HG03439 (cell line): ENCODE measurements at regions not wholly inside any gene's neighbourhood (a gene's known extent, or its start where the extent isn't known, plus 50 kb on each side); places are given as distances from the start of the nearest gene placed in this dataset.

Experiments
- ATAC-seq: cut with Tn5 transposase; IDR thresholded peaks from one replicate; pipeline ENCODE4 v1.9.1; 2021; ENCODE audit warnings: mild to moderate bottlenecking, moderate library complexity; ENCODE audit not compliant: unreplicated experiment

- ATAC-seq: no peak
Measured at GRCh38 chr14:71687166-71687831, 244.9 kb upstream of the RGS6 start.

GRCh38 chr14:71688576-71688975 is 243.7 kb upstream of the RGS6 start:
- ATAC-seq: no peak

- ATAC-seq: no peak
Measured at GRCh38 chr14:71690478-71690877, 241.8 kb upstream of the RGS6 start.

- no peak for ATAC-seq
Measured at GRCh38 chr14:71692496-71692895, 239.7 kb upstream of the RGS6 start.

GRCh38 chr14:71693381-71693780 is 238.8 kb upstream of the RGS6 start:
- no peak for ATAC-seq

- ATAC-seq: no peak
Measured at GRCh38 chr14:71694591-71695530, 237.4 kb upstream of the RGS6 start.

GRCh38 chr14:71695611-71696350 is 236.4 kb upstream of the RGS6 start:
- no peak for ATAC-seq

GRCh38 chr14:71698027-71698426 is 234.2 kb upstream of the RGS6 start:
- ATAC-seq: no peak

GRCh38 chr14:71698673-71699072 is 233.6 kb upstream of the RGS6 start:
- ATAC-seq: no peak

GRCh38 chr14:71701990-71702389 is 230.2 kb upstream of the RGS6 start:
- ATAC-seq: no peak

- no peak for ATAC-seq
Measured at GRCh38 chr14:71702786-71703185, 229.4 kb upstream of the RGS6 start.

- ATAC-seq: no peak
Measured at GRCh38 chr14:71703477-71703876, 228.8 kb upstream of the RGS6 start.

GRCh38 chr14:71704210-71704609 is 228.0 kb upstream of the RGS6 start:
- no peak for ATAC-seq

- no peak for ATAC-seq
Measured at GRCh38 chr14:71705460-71705859, 226.8 kb upstream of the RGS6 start.

- no peak for ATAC-seq
Measured at GRCh38 chr14:71709076-71709475, 223.2 kb upstream of the RGS6 start.

- no peak for ATAC-seq
Measured at GRCh38 chr14:71709987-71710386, 222.2 kb upstream of the RGS6 start.

GRCh38 chr14:71711125-71711524 is 221.1 kb upstream of the RGS6 start:
- ATAC-seq: no peak

- no peak for ATAC-seq
Measured at GRCh38 chr14:71711619-71712018, 220.6 kb upstream of the RGS6 start.

- ATAC-seq: no peak
Measured at GRCh38 chr14:71712478-71712877, 219.8 kb upstream of the RGS6 start.

GRCh38 chr14:71713016-71713415 is 219.2 kb upstream of the RGS6 start:
- no peak for ATAC-seq

- ATAC-seq: no peak
Measured at GRCh38 chr14:71713451-71713850, 218.8 kb upstream of the RGS6 start.

- ATAC-seq: no peak
Measured at GRCh38 chr14:71714225-71714624, 218.0 kb upstream of the RGS6 start.
